CD1c-positive myeloid dendritic cell (primary cell): ENCODE measurements at regions not wholly inside any gene's neighbourhood (a gene's known extent, or its start where the extent isn't known, plus 50 kb on each side); places are given as distances from the start of the nearest gene placed in this dataset.

Experiments used
- DNase-seq: peaks from one replicate; pipeline ENCODE4 v3.0.0-alpha.2; 2016; ENCODE audit errors: extremely low spot score

DNA sequence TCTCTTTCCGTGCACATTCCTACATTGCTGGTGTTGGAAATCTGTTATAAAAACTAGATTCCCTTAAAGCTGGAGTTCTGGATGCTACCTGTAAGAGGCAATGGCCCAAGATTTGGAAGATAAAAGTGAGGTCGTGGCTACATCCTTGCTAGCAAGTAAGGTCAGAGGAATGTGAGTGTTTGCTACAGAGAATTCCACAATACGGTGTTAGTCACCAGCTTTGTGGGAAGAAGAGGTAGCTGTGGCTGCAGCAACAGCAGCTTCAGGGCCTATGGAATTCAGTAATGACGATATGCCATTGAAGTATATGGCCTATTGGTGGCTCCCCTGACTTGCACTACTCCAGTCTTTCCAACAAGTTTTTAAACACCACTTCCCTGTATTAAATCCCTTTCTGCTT lies 227.7 kb upstream of the TMEM260 start:
- DNase-seq: no peak

DNA sequence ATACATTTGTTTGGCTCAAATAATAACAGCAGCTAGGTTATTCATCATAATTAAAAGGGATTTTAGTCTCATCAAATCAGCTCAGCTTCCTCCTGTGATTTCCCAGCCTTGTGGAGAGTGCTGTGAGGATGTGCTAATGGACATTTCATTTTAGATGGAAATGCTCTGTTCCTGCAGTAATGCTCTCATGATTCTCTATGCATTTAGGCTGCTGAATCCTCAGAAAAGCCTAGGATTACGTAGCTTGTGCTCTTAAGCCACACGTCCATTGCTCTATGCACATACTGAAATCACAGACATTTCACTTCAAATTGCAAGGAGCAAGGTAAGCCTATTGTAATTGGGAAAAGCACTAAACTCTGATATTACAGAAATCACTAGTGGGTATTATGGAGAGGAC lies 226.6 kb upstream of the TMEM260 start:
- DNase-seq: no peak

DNA sequence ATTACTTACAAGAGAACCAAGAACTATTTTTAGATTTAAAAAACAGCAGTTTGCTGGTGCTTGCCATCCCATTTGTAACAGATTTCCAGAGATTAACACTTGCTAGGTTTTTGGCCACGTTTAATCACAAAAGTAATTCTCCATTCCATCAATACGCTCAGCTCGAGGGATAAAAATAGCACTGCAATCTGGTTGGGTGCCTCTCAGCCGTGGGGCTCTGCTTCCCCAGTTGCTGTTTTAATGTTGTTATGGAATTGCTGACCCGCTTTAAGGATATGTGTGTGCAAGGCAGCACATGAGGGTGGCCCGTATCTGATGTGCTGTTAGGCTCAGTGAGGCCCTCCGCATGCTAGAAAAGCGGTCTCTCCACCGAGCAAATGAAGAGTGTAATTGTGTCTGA lies 222.2 kb upstream of the TMEM260 start:
- no peak for DNase-seq

- no peak for DNase-seq
These were observed 221.3 kb upstream of the TMEM260 start for GRCh38 chr14:56358275-56358674.

GRCh38 chr14:56358851-56359614 lies 220.6 kb upstream of the TMEM260 start:
- no peak for DNase-seq

DNA sequence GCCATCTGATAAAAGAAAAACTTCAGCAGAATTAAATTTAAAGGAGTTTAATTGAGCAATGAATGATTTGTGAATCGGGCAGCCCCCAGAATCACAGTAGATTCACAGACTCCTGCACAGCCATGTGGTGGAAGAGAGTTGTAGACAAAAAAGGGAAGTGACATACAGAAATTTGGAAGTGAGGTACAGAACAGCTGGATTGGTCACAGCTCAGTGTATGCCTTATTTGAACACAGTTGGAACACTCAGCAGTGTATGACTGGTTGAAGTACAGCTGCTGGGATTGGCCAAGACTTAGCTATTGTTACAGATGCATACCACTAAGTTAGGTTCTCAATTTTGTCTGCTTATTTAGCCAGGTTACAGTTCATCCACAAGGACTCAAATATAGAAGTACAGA lies 213.9 kb upstream of the TMEM260 start:
- peak; percentile 8 for DNase-seq

- DNase-seq: no peak
These were observed 212.2 kb upstream of the TMEM260 start for GRCh38 chr14:56367416-56367815.

- DNase-seq: no peak
These were observed 207.9 kb upstream of the TMEM260 start for GRCh38 chr14:56371737-56372136.

- DNase-seq: no peak
These were observed 205.2 kb upstream of the TMEM260 start for GRCh38 chr14:56374421-56374820.

DNA sequence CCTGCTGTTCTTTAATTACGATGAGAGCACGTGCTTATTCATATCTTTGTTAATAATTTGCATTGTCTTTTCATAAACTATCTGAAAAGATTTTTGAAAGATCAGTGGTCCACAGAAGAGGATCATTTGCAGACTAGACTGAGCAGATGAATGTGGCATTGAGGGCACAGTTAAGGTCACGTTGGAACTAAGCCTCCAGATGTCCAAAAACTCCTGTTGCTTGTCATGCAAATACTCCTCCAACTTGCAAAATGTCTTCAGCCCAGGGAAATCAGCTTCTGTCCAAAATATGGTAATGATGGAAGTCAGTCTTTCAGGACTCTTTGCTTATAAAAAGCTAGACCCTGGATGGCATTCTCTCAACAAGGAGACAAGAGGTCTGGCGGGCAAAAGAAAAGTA lies 201.6 kb upstream of the TMEM260 start:
- no peak for DNase-seq

DNA sequence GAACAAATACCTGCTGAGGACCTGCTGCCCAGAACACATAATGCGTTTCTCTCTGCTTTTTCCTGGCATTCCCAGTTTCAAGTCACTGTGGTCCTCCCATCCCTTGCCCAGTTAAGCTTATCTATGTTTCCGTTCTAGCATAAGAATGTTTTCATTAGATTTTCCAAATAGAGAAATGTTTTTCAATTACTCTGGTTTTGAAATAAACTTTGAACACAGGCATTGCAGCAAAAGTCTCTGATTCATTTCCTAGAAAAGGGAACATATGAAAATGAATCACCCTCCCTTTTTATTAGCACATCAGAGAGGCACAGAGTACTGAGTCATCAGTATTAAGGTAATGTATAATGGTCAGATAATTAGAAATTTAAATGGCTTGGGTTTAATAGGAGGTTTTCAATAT lies 201.1 kb upstream of the TMEM260 start:
- peak; percentile 75 for DNase-seq

- no peak for DNase-seq
These were observed 199.6 kb upstream of the TMEM260 start for GRCh38 chr14:56379956-56380355.

DNA sequence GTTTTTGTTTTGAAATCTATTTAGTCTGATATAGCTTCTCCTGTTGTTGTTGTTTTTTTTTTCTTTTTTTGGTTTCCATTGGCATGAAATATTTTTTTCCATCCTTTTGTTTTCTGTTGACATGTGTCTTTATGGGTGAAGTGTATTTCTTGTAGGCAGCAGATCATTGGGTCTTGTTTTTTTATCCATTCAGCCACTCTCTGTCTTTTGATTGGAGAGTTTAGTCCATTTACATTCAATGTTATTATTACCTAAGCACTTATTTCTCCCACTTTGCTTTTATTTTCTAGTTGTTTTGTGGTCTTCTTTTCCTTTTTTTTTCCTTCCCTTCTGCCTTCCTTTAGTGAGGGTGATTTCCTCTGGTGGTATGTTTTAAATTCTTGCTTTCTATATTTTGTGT lies 193.6 kb upstream of the TMEM260 start:
- no peak for DNase-seq

GRCh38 chr14:56390859-56391258 lies 188.7 kb upstream of the TMEM260 start:
- no peak for DNase-seq

GRCh38 chr14:56394826-56395530 lies 184.6 kb upstream of the TMEM260 start:
- DNase-seq: peak; percentile 31

DNA sequence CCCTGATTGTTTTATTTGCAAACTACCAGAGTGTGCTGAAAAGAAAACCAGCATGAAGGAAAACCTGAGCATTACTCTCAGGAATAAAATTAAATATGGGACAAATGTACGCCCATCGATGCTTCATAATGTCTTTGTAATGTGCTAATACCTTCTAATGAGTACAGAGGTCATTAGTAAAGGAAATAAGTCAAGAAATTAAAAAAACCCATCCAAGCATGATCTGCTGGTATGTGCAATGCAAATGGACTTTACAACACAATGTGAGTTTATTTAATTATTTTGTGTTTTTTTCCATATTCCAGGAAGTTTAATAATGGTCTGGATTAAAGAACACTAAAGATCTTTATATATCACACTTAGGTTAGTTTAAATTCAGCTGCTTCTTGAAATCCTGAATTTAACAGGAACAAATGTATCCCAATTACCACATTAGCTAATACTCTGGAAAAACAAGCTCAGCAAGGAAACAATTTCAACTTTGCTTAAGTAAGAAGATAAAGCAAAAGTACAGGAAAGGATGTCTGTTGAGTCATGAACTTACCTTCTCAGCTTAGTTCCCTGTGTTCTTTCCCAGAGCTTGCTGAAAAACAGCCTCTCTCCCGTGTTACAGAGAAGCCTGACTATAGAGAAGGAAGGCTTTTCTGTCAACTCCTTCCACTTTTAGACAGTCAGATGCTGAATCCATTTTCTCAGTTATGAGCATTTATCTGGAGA lies 179.3 kb upstream of the TMEM260 start:
- DNase-seq: no peak

DNA sequence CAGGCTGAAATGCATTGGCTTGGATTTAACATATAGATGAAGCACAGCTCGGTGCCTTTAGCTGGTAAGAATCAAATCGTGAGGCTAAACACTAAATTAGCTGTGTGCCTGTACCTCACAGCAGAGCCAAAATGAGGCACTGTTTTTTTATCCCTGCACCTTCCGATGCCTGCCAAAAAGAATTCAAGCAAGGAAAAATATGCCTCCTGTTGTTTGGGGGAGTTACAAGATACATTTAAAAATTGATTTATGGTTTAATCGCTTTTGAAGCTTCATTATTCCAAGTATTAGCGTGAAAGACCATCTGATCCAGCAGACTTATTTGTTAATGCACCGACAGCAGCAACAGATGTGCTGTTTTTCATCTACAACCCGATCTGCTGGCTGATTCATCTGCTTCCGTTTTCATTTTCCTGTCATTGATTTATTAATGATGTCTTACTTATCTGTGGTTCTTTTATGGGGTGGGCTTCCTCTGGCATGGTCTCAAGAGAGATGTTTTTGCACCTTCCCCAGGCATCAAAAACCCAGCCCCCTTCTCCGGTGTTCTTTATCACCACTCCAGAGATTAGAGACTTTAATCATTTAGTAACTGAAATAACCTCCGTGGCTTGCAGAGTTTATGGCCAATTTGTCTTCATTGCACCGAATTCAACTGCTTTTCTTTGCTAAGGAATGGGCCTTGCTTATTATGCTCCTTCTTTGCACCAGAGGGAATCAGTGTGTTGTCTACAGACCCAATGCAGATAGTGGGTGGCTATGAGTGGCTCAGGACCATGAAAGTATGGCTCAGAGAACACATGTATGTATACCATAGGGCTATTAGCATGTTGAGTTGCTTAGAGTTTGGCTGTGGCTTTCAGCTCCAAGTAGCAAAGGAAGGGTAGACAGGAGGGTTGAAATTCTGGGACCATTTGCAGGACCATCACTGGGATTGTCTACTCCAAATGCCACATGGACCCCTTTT lies 166.8 kb upstream of the TMEM260 start:
- no peak for DNase-seq

GRCh38 chr14:56413721-56414120 lies 165.9 kb upstream of the TMEM260 start:
- peak; percentile 53 for DNase-seq

DNA sequence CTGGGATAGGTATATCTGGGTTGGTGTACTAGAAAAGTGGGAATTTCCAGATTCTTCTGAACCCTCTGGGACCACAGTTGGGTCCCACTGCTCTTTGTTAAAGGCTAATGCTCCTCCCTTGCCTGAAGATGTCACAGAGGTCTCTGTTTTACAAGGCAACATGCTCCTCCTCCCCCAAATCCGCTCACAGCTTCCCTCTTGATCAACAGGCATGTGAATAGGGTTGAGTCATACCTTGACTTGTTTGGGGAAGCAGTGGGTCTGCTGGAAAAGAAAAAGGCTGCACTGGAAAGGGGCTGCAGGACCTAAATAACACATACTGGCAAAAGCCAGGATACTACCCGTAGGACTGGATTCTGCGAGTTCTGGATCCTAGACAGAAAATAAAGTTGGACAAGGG lies 165.4 kb upstream of the TMEM260 start:
- DNase-seq: peak; percentile 76

DNA sequence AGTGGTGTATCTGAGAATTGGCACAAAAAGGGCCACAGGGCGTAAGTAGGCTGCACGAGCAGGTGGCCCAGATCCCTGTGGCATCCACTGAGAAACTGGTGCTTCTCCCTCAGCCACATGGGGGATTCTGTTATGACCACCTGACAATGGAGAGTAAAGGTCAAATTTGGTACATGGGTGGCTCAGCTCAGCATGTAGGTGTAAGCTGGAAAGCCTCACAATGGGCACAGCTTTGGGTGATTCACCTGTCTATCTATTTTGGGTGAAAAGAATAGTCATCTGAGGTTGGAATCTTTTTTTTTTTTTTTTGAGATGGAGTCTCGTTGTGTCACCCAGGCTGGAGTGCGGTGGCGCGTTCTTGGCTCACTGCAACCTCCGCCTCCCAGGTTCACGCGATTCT lies 163.4 kb upstream of the TMEM260 start:
- no peak for DNase-seq

- no peak for DNase-seq
These were observed 162.4 kb upstream of the TMEM260 start for GRCh38 chr14:56417173-56417572.

GRCh38 chr14:56419750-56420149 lies 159.8 kb upstream of the TMEM260 start:
- DNase-seq: no peak
